H1 (cell line): ENCODE measurements at regions not wholly inside any gene's neighbourhood (a gene's known extent, or its start where the extent isn't known, plus 50 kb on each side); places are given as distances from the start of the nearest gene placed in this dataset.

Source experiments
- CTCF ChIA-PET: fragments of 300-600 bp; sonication (Branson Sonifier 250); formaldehyde crosslinking; loops from one replicate; lab custom pipeline; 2021; ENCODE audit not compliant: partially characterized antibody; lab: Charles Lee
- POLR2A ChIA-PET: fragments of 300-600 bp; sonication (Branson Sonifier 250); formaldehyde crosslinking; loops from one replicate; lab custom pipeline; 2021; ENCODE audit warnings: inconsistent platforms; ENCODE audit not compliant: partially characterized antibody; lab: Charles Lee
- DNase-seq, 2 experiments: peaks; one replicate each; pipeline versions ENCODE4 v3.0.0 to v3.0.0-alpha.2; 2010 to 2022; ENCODE audit warnings: low spot score in 2 of 2, low read depth in 1 of 2, mixed read lengths in 1 of 2
- FAIRE-seq: peaks from 2 replicates; lab custom pipeline; 2011; peaks lifted over from hg19 to GRCh38; lab: Jason Lieb, UNC
- H2AFZ ChIP-seq: 2 replicates; pipeline ENCODE4 v1.8.1; 2012; ENCODE audit warnings: low read length, inconsistent platforms
- H2AK5ac ChIP-seq: 2 replicates; pipeline ENCODE4 v1.6.1; 2013; ENCODE audit warnings: low read depth, low read length
- H2BK120ac ChIP-seq: replicated peaks from 2 replicates; pipeline ENCODE3; 2013; ENCODE audit warnings: low read depth, low read length, inconsistent platforms
- H2BK12ac ChIP-seq: 2 replicates; pipeline ENCODE4 v1.6.1; 2013; ENCODE audit warnings: low read depth, low read length
- H2BK15ac ChIP-seq: 2 replicates; pipeline ENCODE4 v1.6.1; 2013; ENCODE audit warnings: low read length
- H2BK20ac ChIP-seq: 2 replicates; pipeline ENCODE4 v1.6.1; 2013; ENCODE audit warnings: low read length
- H2BK5ac ChIP-seq: 2 replicates; pipeline ENCODE4 v1.6.1; 2013; ENCODE audit warnings: low read depth, low read length
- H3K14ac ChIP-seq: 2 replicates; pipeline ENCODE4 v1.6.1; 2013; ENCODE audit warnings: inconsistent platforms; ENCODE audit not compliant: insufficient read length
- H3K18ac ChIP-seq: 2 replicates; pipeline ENCODE4 v1.6.1; 2013; ENCODE audit warnings: low read length; ENCODE audit errors: extremely low read depth
- H3K23ac ChIP-seq: 2 replicates; pipeline ENCODE4 v1.6.1; 2013; ENCODE audit warnings: inconsistent platforms; ENCODE audit not compliant: insufficient read length
- H3K23me2 ChIP-seq: 2 replicates; pipeline ENCODE4 v1.6.1; 2013; ENCODE audit warnings: low read depth, low read length
- H3K27ac ChIP-seq: 2 replicates; pipeline ENCODE4 v1.6.1; 2011; ENCODE audit warnings: low read depth, low read length, inconsistent platforms
- H3K27me3 ChIP-seq, 4 experiments: replicated peaks in 1 of 4; 1 replicate in 1 of 4; 2 replicates in 3 of 4; pipeline versions ENCODE4 v1.6.1 to v1.8.1; 2011 to 2013; ENCODE audit warnings: low read length in 3 of 4, mild to moderate bottlenecking in 3 of 4, inconsistent platforms in 2 of 4, mixed read lengths in 2 of 4, moderate library complexity in 1 of 4; ENCODE audit not compliant: control insufficient read depth in 3 of 4, insufficient read depth in 3 of 4; ENCODE audit errors: extremely low read depth in 1 of 4
- H3K36me3 ChIP-seq, 4 experiments: 2 replicates each; pipeline versions ENCODE4 v1.6.1 to v1.8.1; 2011 to 2013; ENCODE audit warnings: mild to moderate bottlenecking in 4 of 4, low read length in 3 of 4, moderate library complexity in 2 of 4, control low read depth in 1 of 4, inconsistent platforms in 1 of 4; ENCODE audit not compliant: insufficient read depth in 4 of 4, control insufficient read depth in 2 of 4
- H3K4ac ChIP-seq: replicated peaks from 2 replicates; pipeline ENCODE3; 2013; ENCODE audit warnings: low read length, low read depth, mixed read lengths, inconsistent platforms; ENCODE audit not compliant: insufficient read length
- H3K4me1 ChIP-seq, 4 experiments: replicated peaks in 1 of 4; 1 replicate in 1 of 4; 2 replicates in 3 of 4; pipeline versions ENCODE4 v1.6.1 to v1.8.1; 2011 to 2013; ENCODE audit warnings: low read length in 3 of 4, inconsistent platforms in 2 of 4, mixed read lengths in 1 of 4; ENCODE audit not compliant: insufficient read depth in 4 of 4, control insufficient read depth in 3 of 4
- H3K4me2 ChIP-seq, 2 experiments: 2 replicates each; pipeline versions ENCODE4 v1.6.1 to v1.8.1; 2011 to 2013; ENCODE audit warnings: low read depth in 2 of 2, low read length in 2 of 2, control low read depth in 1 of 2, inconsistent platforms in 1 of 2, mild to moderate bottlenecking in 1 of 2; ENCODE audit not compliant: insufficient read depth in 1 of 2
- H3K4me3 ChIP-seq, 4 experiments: fragments of 200-600, 300-600 bp in 1 of 4; sonication (generic), shearing (Covaris generic), sonication (Bioruptor Twin) in 1 of 4; 2 replicates each; pipeline versions ENCODE4 v1.5.1 to v1.8.1; 2011 to 2016; ENCODE audit warnings: low read length in 4 of 4, low read depth in 3 of 4, control low read depth in 2 of 4, inconsistent platforms in 2 of 4, mild to moderate bottlenecking in 2 of 4, mixed read lengths in 1 of 4, moderate library complexity in 1 of 4; ENCODE audit not compliant: insufficient read depth in 2 of 4; ENCODE audit errors: extremely low read depth in 1 of 4
- H3K56ac ChIP-seq: replicated peaks from 2 replicates; pipeline ENCODE3; 2013; ENCODE audit warnings: low read depth, mild to moderate bottlenecking, mixed read lengths, low read length, inconsistent platforms; ENCODE audit not compliant: insufficient read length
- H3K79me1 ChIP-seq: 2 replicates; pipeline ENCODE4 v1.6.1; 2013; ENCODE audit warnings: low read depth, low read length, control low read depth
- H3K79me2 ChIP-seq, 2 experiments: 2 replicates each; pipeline versions ENCODE4 v1.6.1 to v1.8.1; 2012 to 2013; ENCODE audit warnings: low read length in 2 of 2, mild to moderate bottlenecking in 2 of 2, inconsistent platforms in 1 of 2; ENCODE audit not compliant: insufficient read depth in 2 of 2, control insufficient read depth in 1 of 2
- H3K9ac ChIP-seq, 4 experiments: replicated peaks in 1 of 4; 1 replicate in 1 of 4; 2 replicates in 3 of 4; pipeline versions ENCODE4 v1.6.1 to v1.8.1; 2011 to 2013; ENCODE audit warnings: low read depth in 3 of 4, low read length in 3 of 4, control low read depth in 2 of 4, mild to moderate bottlenecking in 2 of 4, moderate library complexity in 2 of 4, inconsistent platforms in 1 of 4; ENCODE audit errors: extremely low read depth in 1 of 4
- H3K9me3 ChIP-seq, 2 experiments: 2 replicates each; pipeline versions ENCODE4 v1.6.1 to v1.8.1; 2012 to 2013; ENCODE audit warnings: mild to moderate bottlenecking in 2 of 2, moderate library complexity in 2 of 2, control low read depth in 1 of 2, inconsistent platforms in 1 of 2, low read depth in 1 of 2, low read length in 1 of 2, mixed read lengths in 1 of 2; ENCODE audit not compliant: insufficient read depth in 2 of 2
- H4K20me1 ChIP-seq, 2 experiments: replicated peaks in 1 of 2; 2 replicates each; pipeline versions ENCODE3 to v1.8.1; 2011 to 2013; ENCODE audit warnings: inconsistent platforms in 2 of 2, low read length in 2 of 2, mild to moderate bottlenecking in 1 of 2; ENCODE audit not compliant: insufficient read depth in 2 of 2, control insufficient read depth in 1 of 2
- H4K5ac ChIP-seq: 2 replicates; pipeline ENCODE4 v1.6.1; 2013; ENCODE audit warnings: low read length, low read depth, mixed read lengths, inconsistent platforms; ENCODE audit not compliant: insufficient read length
- H4K8ac ChIP-seq: 2 replicates; pipeline ENCODE4 v1.8.0; 2013; ENCODE audit warnings: mild to moderate bottlenecking, moderate library complexity, low read length, inconsistent platforms; ENCODE audit not compliant: insufficient read depth; ENCODE audit errors: extremely low read depth
- H4K91ac ChIP-seq: replicated peaks from 2 replicates; pipeline ENCODE3; 2013; ENCODE audit warnings: low read length, mixed read lengths, inconsistent platforms; ENCODE audit not compliant: insufficient read length
- CBX5 ChIP-seq: fragments of 300-800, 300-1000 bp; sonication (generic); IDR thresholded peaks from 2 replicates; pipeline ENCODE4 v1.7.1; 2016; ENCODE audit warnings: antibody characterized with exemption, low read length, low read depth
- CREB1 ChIP-seq: IDR thresholded peaks from 2 replicates; pipeline ENCODE4 v1.6.1; 2012; ENCODE audit warnings: inconsistent platforms
- EP300 ChIP-seq, 2 experiments: IDR thresholded peaks; 1 replicate in 1 of 2; 2 replicates in 1 of 2; pipeline ENCODE4 v1.6.1; 2011 to 2012; ENCODE audit warnings: low read depth in 2 of 2, low read length in 2 of 2, mild to moderate bottlenecking in 2 of 2, borderline replicate concordance in 1 of 2, inconsistent platforms in 1 of 2, moderate library complexity in 1 of 2
- KDM4A ChIP-seq: IDR thresholded peaks from one replicate; pipeline ENCODE4 v1.7.1; 2012; ENCODE audit warnings: low read depth, mild to moderate bottlenecking, moderate library complexity, low read length, inconsistent platforms; ENCODE audit not compliant: severe bottlenecking
- MAFK ChIP-seq: IDR thresholded peaks from 2 replicates; pipeline ENCODE4 v1.6.1; 2012; ENCODE audit warnings: low read depth, mild to moderate bottlenecking, improper control_type of control experiment, low read length
- NRF1 ChIP-seq: IDR thresholded peaks from 2 replicates; pipeline ENCODE4 v1.6.1; 2011; ENCODE audit warnings: mild to moderate bottlenecking, low read depth, low read length, improper control_type of control experiment
- POLR2A ChIP-seq, 2 experiments: IDR thresholded peaks; 1 replicate in 1 of 2; 2 replicates in 1 of 2; pipeline ENCODE4 v1.6.1; 2011; ENCODE audit warnings: low read depth in 2 of 2, low read length in 2 of 2, mild to moderate bottlenecking in 2 of 2; ENCODE audit errors: control extremely low read depth in 1 of 2
- RBBP5 ChIP-seq: IDR thresholded peaks from 2 replicates; pipeline ENCODE4 v1.7.1; 2012; ENCODE audit warnings: low read depth, mild to moderate bottlenecking, inconsistent platforms, low read length, moderate library complexity, borderline replicate concordance
- RNF2 ChIP-seq: fragments of 200-900, 300-1000 bp; sonication (generic); IDR thresholded peaks from 2 replicates; pipeline ENCODE4 v1.7.1; 2016; ENCODE audit warnings: borderline replicate concordance, low read depth, mild to moderate bottlenecking, antibody characterized with exemption, low read length; ENCODE audit not compliant: poor library complexity, severe bottlenecking; ENCODE audit errors: missing control alignments
- SIN3A ChIP-seq, 2 experiments: IDR thresholded peaks in 1 of 2; conservative IDR thresholded peaks in 1 of 2; 2 replicates each; pipeline ENCODE4 v1.6.1; 2011 to 2012; ENCODE audit warnings: low read length in 2 of 2, improper control_type of control experiment in 1 of 2, low read depth in 1 of 2, mild to moderate bottlenecking in 1 of 2
- SIX5 ChIP-seq: IDR thresholded peaks from 2 replicates; pipeline ENCODE4 v1.6.1; 2011; ENCODE audit warnings: mild to moderate bottlenecking, low read depth, low read length
- USF2 ChIP-seq: IDR thresholded peaks from 2 replicates; pipeline ENCODE4 v1.6.1; 2011; ENCODE audit warnings: low read length, improper control_type of control experiment
- WGBS, 2 experiments: shearing (Covaris generic) in 1 of 2; methylation state at CpG; one replicate each; pipeline versions ENCODE4 v1.1.6 to v1.1.7; 2013 to 2015; ENCODE audit warnings: low lambda C conversion rate in 2 of 2, mixed read lengths in 2 of 2, inconsistent platforms in 1 of 2, low coverage in 1 of 2, missing lambda C conversion rate in 1 of 2; ENCODE audit not compliant: insufficient replicate concordance in 2 of 2, insufficient coverage in 1 of 2, insufficient read length in 1 of 2; ENCODE audit errors: extremely low coverage in 1 of 2, missing lambda C conversion rate in 1 of 2; 5-methylcytosine and 5-hydroxymethylcytosine counted together

- POLR2A ChIA-PET = interaction anchor here (1.4 kb wide), 1 partner anchor 10 kb away, joined by 3 read pairs; no protein-coding TSS in a partner anchor
- TF ChIP-seq CBX5 (no peak), RBBP5 (no peak), EP300 (IDR thresholded peaks at IDR 0.05; ENCODE audit: borderline replicate concordance in 1 of 2, low read depth in 2 of 2, low read length in 2 of 2) (no peak), SIX5 (no peak), RNF2 (no peak), POLR2A (IDR thresholded peaks at IDR 0.05; ENCODE audit: control extremely low read depth in 1 of 2, low read depth in 2 of 2, low read length in 2 of 2) (no peak), MAFK (no peak), SIN3A (conservative IDR thresholded peaks at IDR 0.05 in 1 of 2, IDR thresholded peaks at IDR 0.05 in 1 of 2; ENCODE audit: low read depth in 1 of 2, low read length in 2 of 2) (no peak), CREB1 (no peak), NRF1 (no peak), KDM4A (no peak), USF2 (no peak)
These were observed 171.7 kb upstream of the HS6ST1 start for GRCh38 chr2:128490321-128490720.

More at GRCh38 chr2:128490321-128490720, 171.7 kb upstream of the HS6ST1 start:
- Histone ChIP-seq H2AK5ac (peak overlapping the region; percentile 93; the same call in 1 of the 2 replicates), H3K4me3 (no peak overlapping the region), H3K23ac (no peak overlapping the region), H3K9me3 (peaks cover 0 to 4% of the 10 kb centered on the region in 2 experiments; a peak in 1 of 4 replicates), H2BK5ac (peak overlapping the region; percentile 99; the same call in 1 of the 2 replicates), H4K91ac (peak overlapping the region; percentile 88), H2BK20ac (peak overlapping the region; percentile 83), H3K79me2 (no peaks in the 10 kb centered on the region), H2AFZ (no peak overlapping the region), H3K36me3 (no peaks in the 10 kb centered on the region), H3K18ac (peak overlapping the region; percentile 96), H3K27me3 (no peaks in the 10 kb centered on the region; a peak in 1 of 7 replicates), H3K27ac (no peak overlapping the region), H3K23me2 (no peaks in the 10 kb centered on the region), H4K20me1 (no peaks in the 10 kb centered on the region), H2BK120ac (peak overlapping the region; percentile 97), H3K4me2 (peak overlapping the region in 1 of 2 experiments; percentile 38; a peak in 1 of 4 replicates), H3K4me1 (peaks cover 14 to 45% (median 30%) of the 10 kb centered on the region in 4 experiments), H3K4ac (peak overlapping the region; percentile 76), H4K8ac (no peak overlapping the region), H3K9ac (no peak overlapping the region), H4K5ac (no peak overlapping the region), H3K14ac (no peak overlapping the region), H3K56ac (no peak overlapping the region), H2BK15ac (0 out of 2 replicates have a peak overlapping the region, but pooled peaks have one; percentile 94), H3K79me1 (no peaks in the 10 kb centered on the region), H2BK12ac (peak overlapping the region; percentile 99)
- CTCF ChIA-PET = interaction anchor here (0.7 to 2.2 kb wide), 2 partner anchors 13 to 22 kb away, joined by 3 to 9 read pairs; no protein-coding TSS in a partner anchor
- FAIRE-seq (no peak), DNase-seq (peak in 1 of 2 experiments; percentile 42)
- WGBS, 2 experiments = 82% methylated on average over 5 of the region's 5 CpGs; no CpG with 5 or more reads in 1 of the 2 experiments
